Right atrium auricular region (tissue), 2 donors: ENCODE measurements at regions not wholly inside any gene's neighbourhood (a gene's known extent, or its start where the extent isn't known, plus 50 kb on each side); places are given as distances from the start of the nearest gene placed in this dataset.

Source experiments
- DNase-seq: peaks from one replicate; pipeline ENCODE4 v3.0.0-alpha.2; 2019; ENCODE audit warnings: low spot score
- H3K27ac ChIP-seq, 2 donors: fragments of 200-600 bp; sonication (generic); 1 replicate in 1 of 2; 2 replicates in 1 of 2; pipeline ENCODE4 v1.5.1; 2016 to 2019
- H3K27me3 ChIP-seq, 2 donors: fragments of 200-600 bp; sonication (generic); one replicate each; pipeline versions ENCODE4 v1.5.1 to v1.6.0; 2017 to 2019
- H3K36me3 ChIP-seq: fragments of 200-600 bp; sonication (generic); one replicate; pipeline ENCODE4 v1.5.1; 2016
- H3K4me1 ChIP-seq, 2 donors: fragments of 200-600 bp; sonication (generic); one replicate each; pipeline versions ENCODE4 v1.5.1 to v1.6.0; 2017 to 2019
- H3K4me3 ChIP-seq, 2 donors: fragments of 200-600 bp; sonication (generic); 1 replicate in 1 of 2; 2 replicates in 1 of 2; pipeline ENCODE4 v1.5.1; 2017 to 2019; ENCODE audit warnings: mild to moderate bottlenecking in 1 of 2, moderate library complexity in 1 of 2
- H3K9me3 ChIP-seq, 2 donors: fragments of 200-600 bp; sonication (generic); one replicate each; pipeline ENCODE4 v1.5.1; 2019
- CTCF ChIP-seq, 2 donors: fragments of 200-600 bp; sonication (generic); IDR thresholded peaks; one replicate each; pipeline ENCODE4 v1.5.1; 2019; ENCODE audit warnings: antibody characterized with exemption in 2 of 2

GRCh38 chr2:239833269-239834109 lies 191.7 kb downstream of the NDUFA10 start:
- Histone ChIP-seq H3K36me3 (no peaks in the 10 kb centered on the region), H3K9me3 (no peaks in the 10 kb centered on the region), H3K27ac (no peak overlapping the region), H3K4me1 (peaks cover 0 to 6% of the 10 kb centered on the region in 2 donors), H3K4me3 (no peak overlapping the region), H3K27me3 (no peaks in the 10 kb centered on the region)
- DNase-seq = peak; percentile 46
- TF ChIP-seq CTCF (IDR thresholded peaks at IDR 0.05) = no peak

DNA sequence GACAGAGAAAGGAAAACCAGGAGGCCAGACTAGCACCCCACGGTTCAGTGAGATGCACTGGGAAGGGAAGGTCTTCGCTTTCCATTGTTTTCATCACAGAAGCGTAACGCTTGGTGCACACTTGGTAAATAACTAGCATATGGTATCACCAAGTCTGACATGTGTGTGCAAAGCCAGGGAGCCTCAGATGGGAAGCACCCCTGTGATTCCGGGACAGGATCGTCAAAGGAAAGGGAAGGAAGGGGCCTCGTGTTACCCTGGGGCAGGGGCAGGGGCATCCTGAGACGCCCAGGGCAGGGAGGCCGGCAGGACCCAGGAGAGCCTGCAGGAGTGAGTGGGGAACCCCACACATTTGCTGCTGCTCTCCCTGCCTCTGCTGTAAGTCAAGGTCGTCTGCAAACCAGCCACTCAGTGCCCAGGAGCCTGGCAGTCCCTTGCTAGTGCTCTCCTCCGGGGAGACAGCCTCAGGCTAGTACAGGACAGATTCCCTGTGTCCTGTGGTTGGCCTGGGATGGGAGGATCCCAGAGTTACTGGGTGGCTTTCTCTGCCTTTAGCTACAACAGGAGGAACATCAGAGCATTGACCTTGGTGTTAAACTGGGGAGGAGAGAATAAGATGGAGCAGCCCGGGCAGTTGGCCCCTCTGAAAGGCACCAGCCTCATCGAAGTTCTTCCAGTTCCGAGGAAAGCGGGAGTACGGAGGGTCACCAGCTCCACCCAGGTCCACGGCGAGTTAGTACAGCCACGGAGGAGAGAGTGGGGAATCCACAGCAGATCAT lies 192.5 kb downstream of the NDUFA10 start:
- Histone ChIP-seq H3K27ac (no peak overlapping the region), H3K9me3 (no peaks in the 10 kb centered on the region), H3K36me3 (no peaks in the 10 kb centered on the region), H3K27me3 (no peaks in the 10 kb centered on the region), H3K4me3 (no peak overlapping the region), H3K4me1 (peaks cover 0 to 6% of the 10 kb centered on the region in 2 donors)
- no peak for TF ChIP-seq CTCF (IDR thresholded peaks at IDR 0.05)
- DNase-seq = peak; percentile 26

DNA sequence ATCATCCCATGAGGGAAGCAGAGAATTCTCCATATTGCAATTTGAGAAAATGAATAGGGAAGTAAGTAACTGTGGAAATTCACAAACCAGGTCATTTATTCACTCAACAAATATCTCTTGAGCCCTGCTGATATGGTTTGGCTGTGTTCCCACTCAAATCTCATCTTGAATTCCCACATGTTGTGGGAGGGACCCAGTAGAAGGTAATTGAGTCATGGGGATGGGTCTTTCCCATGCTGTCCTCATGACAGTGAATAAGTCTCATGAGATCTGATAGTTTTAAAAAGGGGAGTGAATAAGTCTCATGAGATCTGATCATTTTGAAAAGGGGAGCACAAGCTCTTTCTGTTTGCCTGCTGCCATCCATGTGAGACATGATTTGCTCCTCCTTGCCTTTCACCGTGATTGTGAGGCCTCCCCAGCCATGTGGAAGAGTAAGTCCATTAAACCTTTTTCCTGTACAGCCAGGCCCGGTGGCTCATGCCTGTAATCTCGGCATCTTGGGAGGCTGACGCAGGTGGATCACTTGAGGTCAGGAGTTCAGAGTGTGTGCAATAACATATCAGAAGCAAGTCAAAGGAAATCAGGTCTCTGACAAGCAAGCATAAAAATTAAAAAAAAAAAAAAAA lies 193.2 kb downstream of the NDUFA10 start:
- peaks cover 0 to 6% of the 10 kb centered on the region in 2 donors for H3K4me1 ChIP-seq
- DNase-seq = peak; percentile 50
- H3K27me3 ChIP-seq = no peaks in the 10 kb centered on the region
- no peak overlapping the region for H3K4me3 ChIP-seq
- TF ChIP-seq CTCF (IDR thresholded peaks at IDR 0.05) = no peak
- no peak overlapping the region for H3K27ac ChIP-seq
- H3K36me3 ChIP-seq = no peaks in the 10 kb centered on the region
- H3K9me3 ChIP-seq = no peaks in the 10 kb centered on the region

GRCh38 chr2:239831001-239831731 lies 194.0 kb downstream of the NDUFA10 start:
- peaks cover 0 to 6% of the 10 kb centered on the region in 2 donors for H3K4me1 ChIP-seq
- H3K9me3 ChIP-seq = no peaks in the 10 kb centered on the region
- no peaks in the 10 kb centered on the region for H3K36me3 ChIP-seq
- no peak overlapping the region for H3K27ac ChIP-seq
- peak; percentile 44 for DNase-seq
- no peak overlapping the region for H3K4me3 ChIP-seq
- no peak for TF ChIP-seq CTCF (IDR thresholded peaks at IDR 0.05)
- H3K27me3 ChIP-seq = no peaks in the 10 kb centered on the region
